HG02981 (cell line): ENCODE measurements at regions not wholly inside any gene's neighbourhood (a gene's known extent, or its start where the extent isn't known, plus 50 kb on each side); places are given as distances from the start of the nearest gene placed in this dataset.

Source experiments
- ATAC-seq: cut with Tn5 transposase; IDR thresholded peaks from one replicate; pipeline ENCODE4 v1.9.1; 2021; ENCODE audit warnings: mild to moderate bottlenecking, moderate library complexity; ENCODE audit not compliant: unreplicated experiment

GRCh38 chr15:70556779-70557178 lies 206.6 kb downstream of the UACA start:
- ATAC-seq = no peak

GRCh38 chr15:70556151-70556741 lies 207.1 kb downstream of the UACA start:
- no peak for ATAC-seq

GRCh38 chr15:70555713-70556112 lies 207.6 kb downstream of the UACA start:
- no peak for ATAC-seq

GRCh38 chr15:70547846-70548487 lies 215.4 kb downstream of the UACA start:
- ATAC-seq = no peak

- ATAC-seq = no peak
Measured at GRCh38 chr15:70545526-70545925, 217.8 kb downstream of the UACA start.

- no peak for ATAC-seq
Measured at GRCh38 chr15:70541511-70541910, 221.8 kb downstream of the UACA start.

GRCh38 chr15:70539912-70540530 lies 223.3 kb downstream of the UACA start:
- no peak for ATAC-seq

- ATAC-seq = no peak
Measured at GRCh38 chr15:70539409-70539808, 223.9 kb downstream of the UACA start.

GRCh38 chr15:70538278-70538677 lies 225.1 kb downstream of the UACA start:
- no peak for ATAC-seq

GRCh38 chr15:70535955-70536338 lies 227.4 kb downstream of the UACA start:
- ATAC-seq = no peak

- no peak for ATAC-seq
Measured at GRCh38 chr15:70535071-70535954, 228.0 kb downstream of the UACA start.

- no peak for ATAC-seq
Measured at GRCh38 chr15:70533931-70534742, 229.2 kb downstream of the UACA start.

- ATAC-seq = no peak
Measured at GRCh38 chr15:70532531-70533186, 230.7 kb downstream of the UACA start.

GRCh38 chr15:70531576-70531975 lies 231.8 kb downstream of the UACA start:
- ATAC-seq = no peak

GRCh38 chr15:70530906-70531305 lies 232.5 kb downstream of the UACA start:
- ATAC-seq = no peak

GRCh38 chr15:70530503-70530902 lies 232.9 kb downstream of the UACA start:
- ATAC-seq = no peak

GRCh38 chr15:70530017-70530499 lies 233.3 kb downstream of the UACA start:
- no peak for ATAC-seq

GRCh38 chr15:70528816-70529215 lies 234.5 kb downstream of the UACA start:
- ATAC-seq = no peak

- ATAC-seq = peak; percentile 74
Measured at GRCh38 chr15:70528270-70528706, 235.1 kb downstream of the UACA start.

GRCh38 chr15:70526974-70527325 lies 236.4 kb downstream of the UACA start:
- ATAC-seq = no peak
